22Rv1 (cell line): ENCODE measurements at regions not wholly inside any gene's neighbourhood (a gene's known extent, or its start where the extent isn't known, plus 50 kb on each side); places are given as distances from the start of the nearest gene placed in this dataset.

ENCODE experiments used
- CTCF ChIP-seq: fragments of 450-650 bp; IDR thresholded peaks from 2 replicates; pipeline ENCODE4 v1.5.1; 2017; ENCODE audit warnings: mild to moderate bottlenecking
- ZFX ChIP-seq: fragments of 450-650 bp; IDR thresholded peaks from 2 replicates; pipeline ENCODE4 v1.6.1; 2017; ENCODE audit warnings: antibody characterized with exemption, borderline replicate concordance

- TF ChIP-seq CTCF, result no peak
- TF ChIP-seq ZFX, result no peak
These were observed 137.3 kb upstream of the PCDH9 start for GRCh38 chr13:67367399-67367798.
